Calu3 (cell line): ENCODE measurements at regions not wholly inside any gene's neighbourhood (a gene's known extent, or its start where the extent isn't known, plus 50 kb on each side); places are given as distances from the start of the nearest gene placed in this dataset.

Source experiments
- BruUV-seq: library from RNA; stranded (reverse); fragments of 400-500 nt; replicated peaks from 2 replicates; lab custom pipeline; 2021; lab: Mats Ljungman, UMichigan
- CTCF ChIA-PET: fragments of 300-600 bp; sonication (Branson Sonifier 250); formaldehyde crosslinking; loops from one replicate; lab custom pipeline; 2022; ENCODE audit warnings: antibody characterized with exemption; lab: Charles Lee
- DNase-seq: peaks from one replicate; pipeline ENCODE4 v3.0.0; 2022
- H3K27ac Mint-ChIP-seq: one replicate; pipeline ENCODE4 v1.8.0; 2022; ENCODE audit warnings: mixed read lengths; ENCODE audit not compliant: unreplicated experiment
- H3K27me3 Mint-ChIP-seq: one replicate; pipeline ENCODE4 v1.8.0; 2022; ENCODE audit warnings: mixed read lengths; ENCODE audit not compliant: unreplicated experiment
- H3K36me3 Mint-ChIP-seq: one replicate; pipeline ENCODE4 v1.8.0; 2022; ENCODE audit warnings: mild to moderate bottlenecking, moderate library complexity, mixed read lengths; ENCODE audit not compliant: insufficient read depth, unreplicated experiment
- H3K4me1 Mint-ChIP-seq: one replicate; pipeline ENCODE4 v1.8.0; 2022; ENCODE audit warnings: mild to moderate bottlenecking, low read depth, mixed read lengths; ENCODE audit not compliant: unreplicated experiment
- H3K4me3 Mint-ChIP-seq: one replicate; pipeline ENCODE4 v1.8.0; 2022; ENCODE audit warnings: mild to moderate bottlenecking, low read depth, moderate library complexity, mixed read lengths; ENCODE audit not compliant: unreplicated experiment
- H3K9me3 Mint-ChIP-seq: one replicate; pipeline ENCODE4 v1.8.0; 2022; ENCODE audit warnings: low read depth, mixed read lengths; ENCODE audit not compliant: unreplicated experiment
- CTCF ChIP-seq: fragments of 200-600 bp; IDR thresholded peaks from one replicate; pipeline ENCODE4 v1.8.0; 2022; ENCODE audit warnings: antibody characterized with exemption; ENCODE audit not compliant: unreplicated experiment
- intact Hi-C: fragments of 100-400 bp; cut with micrococcal nuclease; formaldehyde crosslinking; loops from one replicate; pipeline ENCODE4 v1.10.0; 2022; ENCODE audit not compliant: unreplicated experiment

- Mint-ChIP-seq H3K9me3 (peaks cover 16% of the 10 kb centered on the region), H3K4me3 (no peak overlapping the region), H3K27ac (no peak overlapping the region), H3K36me3 (no peaks in the 10 kb centered on the region), H3K27me3 (no peaks in the 10 kb centered on the region), H3K4me1 (no peaks in the 10 kb centered on the region)
- no peak for TF ChIP-seq CTCF
- CTCF ChIA-PET, result interaction anchor here (0.9 kb wide), 1 partner anchor 67 kb away, joined by 3 read pairs; the partner anchor contains the start of gene MBOAT1
- no TSS peak for BruUV-seq
- DNase-seq, result no peak
- intact Hi-C loops, result no loop called here
Observed at GRCh38 chr6:20279608-20280287, 67.5 kb upstream of the MBOAT1 start.

DNA sequence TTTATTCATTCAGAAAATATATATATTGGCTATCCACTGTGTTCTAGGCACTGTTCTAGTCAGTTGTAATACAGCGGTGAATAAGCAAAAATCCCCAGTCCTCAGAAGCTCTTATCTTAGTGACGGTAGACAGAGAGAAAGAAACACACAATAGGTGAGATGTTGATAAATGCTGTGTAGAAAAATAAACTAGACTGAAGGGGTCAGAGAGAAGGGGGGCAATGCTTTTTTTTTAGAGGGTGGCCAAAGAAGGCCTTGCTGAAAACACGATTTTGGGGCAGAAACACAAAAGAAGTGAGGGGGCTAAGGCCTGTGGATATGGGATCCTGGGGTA, 68.0 kb upstream of the MBOAT1 start:
- no TSS peak for BruUV-seq

GRCh38 chr6:20284672-20285071, 72.4 kb upstream of the MBOAT1 start:
- BruUV-seq, result no TSS peak
- H3K4me3 Mint-ChIP-seq, result no peak overlapping the region
- no peaks in the 10 kb centered on the region for H3K36me3 Mint-ChIP-seq
- H3K27ac Mint-ChIP-seq, result no peak overlapping the region
- intact Hi-C loops, result no loop called here
- no peaks in the 10 kb centered on the region for H3K4me1 Mint-ChIP-seq
- no peak for TF ChIP-seq CTCF
- peaks cover 16% of the 10 kb centered on the region for H3K9me3 Mint-ChIP-seq
- H3K27me3 Mint-ChIP-seq, result no peaks in the 10 kb centered on the region
- CTCF ChIA-PET, result no interaction called here
- no peak for DNase-seq

More for the DNA sequence above, 68.0 kb upstream of the MBOAT1 start:
- H3K4me1 Mint-ChIP-seq, result no peaks in the 10 kb centered on the region
- intact Hi-C loops, result no loop called here
- DNase-seq, result no peak
- no peak overlapping the region for H3K4me3 Mint-ChIP-seq
- CTCF ChIA-PET, result no interaction called here
- TF ChIP-seq CTCF, result no peak
- no peaks in the 10 kb centered on the region for H3K27me3 Mint-ChIP-seq
- H3K9me3 Mint-ChIP-seq, result peaks cover 16% of the 10 kb centered on the region
- no peak overlapping the region for H3K27ac Mint-ChIP-seq
- no peaks in the 10 kb centered on the region for H3K36me3 Mint-ChIP-seq

DNA sequence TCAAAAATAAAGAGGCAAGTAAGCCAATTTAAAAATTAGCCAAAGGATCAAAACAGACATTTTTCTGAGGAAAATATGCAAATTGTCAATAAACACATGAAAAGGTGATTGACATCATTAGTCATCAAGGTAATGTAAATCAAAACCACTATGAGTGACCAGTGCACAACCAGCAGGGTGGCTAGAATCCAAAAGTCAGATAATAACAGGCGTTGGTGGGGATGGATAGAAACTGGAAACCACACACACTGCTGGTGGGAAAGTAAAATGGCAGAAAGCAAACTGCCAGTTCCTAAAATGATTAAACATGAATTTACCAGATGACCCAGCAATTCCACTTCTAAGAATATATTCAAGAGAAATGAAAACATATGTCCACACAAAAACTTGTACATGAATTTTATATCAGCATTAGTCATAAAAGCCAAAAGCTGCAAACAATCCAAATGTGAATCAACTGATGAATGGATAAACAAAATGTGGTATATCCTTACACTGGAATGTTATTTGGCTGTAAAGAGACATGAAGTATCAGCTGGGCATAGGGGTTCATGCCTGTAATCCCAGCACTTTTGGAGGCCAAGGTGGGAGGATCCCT, 74.8 kb upstream of the MBOAT1 start:
- no peak for TF ChIP-seq CTCF
- H3K36me3 Mint-ChIP-seq, result no peaks in the 10 kb centered on the region
- no peak overlapping the region for H3K4me3 Mint-ChIP-seq
- H3K27ac Mint-ChIP-seq, result no peak overlapping the region
- peaks cover 10% of the 10 kb centered on the region for H3K9me3 Mint-ChIP-seq
- CTCF ChIA-PET, result no interaction called here
- no peak for DNase-seq
- no peaks in the 10 kb centered on the region for H3K4me1 Mint-ChIP-seq
- no TSS peak for BruUV-seq
- intact Hi-C loops, result no loop called here
- no peaks in the 10 kb centered on the region for H3K27me3 Mint-ChIP-seq
